ENCODE measurements at regions not wholly inside any gene's neighbourhood (a gene's known extent, or its start where the extent isn't known, plus 50 kb on each side); places are given as distances from the start of the nearest gene placed in this dataset.

- Histone ChIP-seq H3K27me3 (ENCODE audit: control insufficient read depth, insufficient read depth, low read length) (no peaks in the 10 kb centered on the region), H3K36me3 (ENCODE audit: control insufficient read depth, low read depth, low read length) (no peaks in the 10 kb centered on the region), H3K4me1 (ENCODE audit: control insufficient read depth, low read depth, low read length) (no peaks in the 10 kb centered on the region), H3K4me3 (ENCODE audit: low read length) (no peak overlapping the region), H3K9ac (ENCODE audit: low read length) (no peak overlapping the region), H3K9me3 (ENCODE audit: control insufficient read depth, low read depth, low read length) (no peaks in the 10 kb centered on the region), H3K27ac (ENCODE audit: low read length) (no peak overlapping the region)
These were observed 228.4 kb downstream of the TENT4A start for GRCh38 chr5:6941631-6942030.

- Histone ChIP-seq H3K9me3 (ENCODE audit: control insufficient read depth, low read depth, low read length) (no peaks in the 10 kb centered on the region), H3K9ac (ENCODE audit: low read length) (no peak overlapping the region), H3K4me1 (ENCODE audit: control insufficient read depth, low read depth, low read length) (no peaks in the 10 kb centered on the region), H3K4me3 (ENCODE audit: low read length) (no peak overlapping the region), H3K27me3 (ENCODE audit: control insufficient read depth, insufficient read depth, low read length) (no peaks in the 10 kb centered on the region), H3K27ac (ENCODE audit: low read length) (no peak overlapping the region), H3K36me3 (ENCODE audit: control insufficient read depth, low read depth, low read length) (no peaks in the 10 kb centered on the region)
These were observed 230.2 kb downstream of the TENT4A start for GRCh38 chr5:6943197-6944112.

GRCh38 chr5:6948562-6948961 lies 235.3 kb downstream of the TENT4A start:
- Histone ChIP-seq H3K4me3 (ENCODE audit: low read length) (no peak overlapping the region), H3K9ac (ENCODE audit: low read length) (no peak overlapping the region), H3K36me3 (ENCODE audit: control insufficient read depth, low read depth, low read length) (no peaks in the 10 kb centered on the region), H3K27ac (ENCODE audit: low read length) (no peak overlapping the region), H3K9me3 (ENCODE audit: control insufficient read depth, low read depth, low read length) (no peaks in the 10 kb centered on the region), H3K4me1 (ENCODE audit: control insufficient read depth, low read depth, low read length) (no peaks in the 10 kb centered on the region), H3K27me3 (ENCODE audit: control insufficient read depth, insufficient read depth, low read length) (no peaks in the 10 kb centered on the region)

GRCh38 chr5:6949230-6949629 lies 236.0 kb downstream of the TENT4A start:
- no peaks in the 10 kb centered on the region for H3K27me3 ChIP-seq (ENCODE audit: control insufficient read depth, insufficient read depth, low read length)
- no peak overlapping the region for H3K4me3 ChIP-seq (ENCODE audit: low read length)
- H3K9me3 ChIP-seq (ENCODE audit: control insufficient read depth, low read depth, low read length): no peaks in the 10 kb centered on the region
- H3K27ac ChIP-seq (ENCODE audit: low read length): no peak overlapping the region
- H3K36me3 ChIP-seq (ENCODE audit: control insufficient read depth, low read depth, low read length): no peaks in the 10 kb centered on the region
- H3K9ac ChIP-seq (ENCODE audit: low read length): no peak overlapping the region
- H3K4me1 ChIP-seq (ENCODE audit: control insufficient read depth, low read depth, low read length): no peaks in the 10 kb centered on the region

GRCh38 chr5:6950250-6950649 lies 237.0 kb downstream of the TENT4A start:
- no peak overlapping the region for H3K4me3 ChIP-seq (ENCODE audit: low read length)
- no peaks in the 10 kb centered on the region for H3K27me3 ChIP-seq (ENCODE audit: control insufficient read depth, insufficient read depth, low read length)
- H3K36me3 ChIP-seq (ENCODE audit: control insufficient read depth, low read depth, low read length): no peaks in the 10 kb centered on the region
- no peak overlapping the region for H3K27ac ChIP-seq (ENCODE audit: low read length)
- no peaks in the 10 kb centered on the region for H3K9me3 ChIP-seq (ENCODE audit: control insufficient read depth, low read depth, low read length)
- no peaks in the 10 kb centered on the region for H3K4me1 ChIP-seq (ENCODE audit: control insufficient read depth, low read depth, low read length)
- H3K9ac ChIP-seq (ENCODE audit: low read length): no peak overlapping the region

GRCh38 chr5:6950860-6951259 lies 237.6 kb downstream of the TENT4A start:
- Histone ChIP-seq H3K27ac (ENCODE audit: low read length) (no peak overlapping the region), H3K4me3 (ENCODE audit: low read length) (no peak overlapping the region), H3K36me3 (ENCODE audit: control insufficient read depth, low read depth, low read length) (no peaks in the 10 kb centered on the region), H3K9ac (ENCODE audit: low read length) (no peak overlapping the region), H3K9me3 (ENCODE audit: control insufficient read depth, low read depth, low read length) (no peaks in the 10 kb centered on the region), H3K4me1 (ENCODE audit: control insufficient read depth, low read depth, low read length) (no peaks in the 10 kb centered on the region), H3K27me3 (ENCODE audit: control insufficient read depth, insufficient read depth, low read length) (no peaks in the 10 kb centered on the region)

- Histone ChIP-seq H3K9ac (ENCODE audit: low read length) (no peak overlapping the region), H3K27me3 (ENCODE audit: control insufficient read depth, insufficient read depth, low read length) (no peaks in the 10 kb centered on the region), H3K36me3 (ENCODE audit: control insufficient read depth, low read depth, low read length) (no peaks in the 10 kb centered on the region), H3K9me3 (ENCODE audit: control insufficient read depth, low read depth, low read length) (no peaks in the 10 kb centered on the region), H3K4me1 (ENCODE audit: control insufficient read depth, low read depth, low read length) (no peaks in the 10 kb centered on the region), H3K4me3 (ENCODE audit: low read length) (no peak overlapping the region), H3K27ac (ENCODE audit: low read length) (no peak overlapping the region)
These were observed 247.9 kb downstream of the TENT4A start for GRCh38 chr5:6961123-6961522.

GRCh38 chr5:6961837-6962635 lies 248.8 kb downstream of the TENT4A start:
- no peak overlapping the region for H3K4me3 ChIP-seq (ENCODE audit: low read length)
- no peak overlapping the region for H3K9ac ChIP-seq (ENCODE audit: low read length)
- H3K36me3 ChIP-seq (ENCODE audit: control insufficient read depth, low read depth, low read length): no peaks in the 10 kb centered on the region
- H3K9me3 ChIP-seq (ENCODE audit: control insufficient read depth, low read depth, low read length): no peaks in the 10 kb centered on the region
- no peak overlapping the region for H3K27ac ChIP-seq (ENCODE audit: low read length)
- H3K27me3 ChIP-seq (ENCODE audit: control insufficient read depth, insufficient read depth, low read length): no peaks in the 10 kb centered on the region
- no peaks in the 10 kb centered on the region for H3K4me1 ChIP-seq (ENCODE audit: control insufficient read depth, low read depth, low read length)

- no peak overlapping the region for H3K27ac ChIP-seq (ENCODE audit: low read length)
- no peaks in the 10 kb centered on the region for H3K27me3 ChIP-seq (ENCODE audit: control insufficient read depth, insufficient read depth, low read length)
- no peak overlapping the region for H3K9ac ChIP-seq (ENCODE audit: low read length)
- H3K4me1 ChIP-seq (ENCODE audit: control insufficient read depth, low read depth, low read length): no peaks in the 10 kb centered on the region
- no peaks in the 10 kb centered on the region for H3K9me3 ChIP-seq (ENCODE audit: control insufficient read depth, low read depth, low read length)
- no peaks in the 10 kb centered on the region for H3K36me3 ChIP-seq (ENCODE audit: control insufficient read depth, low read depth, low read length)
- H3K4me3 ChIP-seq (ENCODE audit: low read length): no peak overlapping the region
These were observed 263.7 kb downstream of the TENT4A start for GRCh38 chr5:6976971-6977370.

- Histone ChIP-seq H3K4me1 (ENCODE audit: control insufficient read depth, low read depth, low read length) (no peaks in the 10 kb centered on the region), H3K27ac (ENCODE audit: low read length) (no peak overlapping the region), H3K27me3 (ENCODE audit: control insufficient read depth, insufficient read depth, low read length) (no peaks in the 10 kb centered on the region), H3K4me3 (ENCODE audit: low read length) (no peak overlapping the region), H3K9ac (ENCODE audit: low read length) (no peak overlapping the region), H3K9me3 (ENCODE audit: control insufficient read depth, low read depth, low read length) (no peaks in the 10 kb centered on the region), H3K36me3 (ENCODE audit: control insufficient read depth, low read depth, low read length) (no peaks in the 10 kb centered on the region)
These were observed 265.8 kb downstream of the TENT4A start for GRCh38 chr5:6979061-6979460.

GRCh38 chr5:6989230-6989629 lies 276.0 kb downstream of the TENT4A start:
- Histone ChIP-seq H3K27me3 (ENCODE audit: control insufficient read depth, insufficient read depth, low read length) (no peaks in the 10 kb centered on the region), H3K27ac (ENCODE audit: low read length) (no peak overlapping the region), H3K9ac (ENCODE audit: low read length) (no peak overlapping the region), H3K4me1 (ENCODE audit: control insufficient read depth, low read depth, low read length) (no peaks in the 10 kb centered on the region), H3K36me3 (ENCODE audit: control insufficient read depth, low read depth, low read length) (no peaks in the 10 kb centered on the region), H3K4me3 (ENCODE audit: low read length) (no peak overlapping the region), H3K9me3 (ENCODE audit: control insufficient read depth, low read depth, low read length) (no peaks in the 10 kb centered on the region)

All from iPS-18a (cell line).